Right lobe of liver (tissue), 6 donors: ENCODE measurements at regions not wholly inside any gene's neighbourhood (a gene's known extent, or its start where the extent isn't known, plus 50 kb on each side); places are given as distances from the start of the nearest gene placed in this dataset.

Experiments used
- ATAC-seq, 4 donors: fragments of 200-7000 bp; cut with Tn5 transposase; one replicate each; pipeline ENCODE4 v1.9.1; 2020; ENCODE audit warnings: mild to moderate bottlenecking in 4 of 4, moderate library complexity in 4 of 4
- DNase-seq, 3 donors: peaks; one replicate each; pipeline ENCODE4 v3.0.0-alpha.2; 2020
- H3K27ac ChIP-seq, 3 donors: fragments of 200-600 bp; one replicate each; pipeline ENCODE4 v1.8.0; 2022
- H3K27me3 ChIP-seq, 2 donors: fragments of 200-600 bp; one replicate each; pipeline ENCODE4 v1.8.0; 2022
- H3K36me3 ChIP-seq, 4 donors: fragments of 200-600 bp; sonication (generic) in 1 of 4; one replicate each; pipeline versions ENCODE4 v1.5.1 to v1.8.0; 2017 to 2022; ENCODE audit warnings: control low read depth in 1 of 4
- H3K4me1 ChIP-seq, 4 donors: fragments of 200-600 bp; sonication (generic) in 1 of 4; one replicate each; pipeline versions ENCODE4 v1.5.1 to v1.8.0; 2017 to 2022; ENCODE audit warnings: control low read depth in 1 of 4
- H3K4me3 ChIP-seq, 3 donors: fragments of 200-600 bp; one replicate each; pipeline ENCODE4 v1.8.0; 2022
- H3K9me3 ChIP-seq, 4 donors: fragments of 200-600 bp; sonication (generic) in 1 of 4; one replicate each; pipeline versions ENCODE4 v1.5.1 to v1.8.0; 2017 to 2022; ENCODE audit warnings: control low read depth in 1 of 4
- CTCF ChIP-seq, 4 donors: fragments of 200-600 bp in 3 of 4; fragments of 450-650 bp in 1 of 4; IDR thresholded peaks; one replicate each; pipeline versions ENCODE4 v1.5.1 to v1.8.0; 2016 to 2022; ENCODE audit warnings: antibody characterized with exemption in 4 of 4, mild to moderate bottlenecking in 2 of 4
- POLR2A ChIP-seq: fragments of 450-650 bp; IDR thresholded peaks from one replicate; pipeline ENCODE4 v1.6.1; 2017; ENCODE audit warnings: antibody characterized with exemption, mild to moderate bottlenecking
- WGBS: methylation state at CpG from one replicate; pipeline ENCODE4 v1.1.6; 2018; ENCODE audit warnings: low coverage, low lambda C conversion rate; ENCODE audit not compliant: insufficient coverage; ENCODE audit errors: missing lambda C conversion rate; 5-methylcytosine and 5-hydroxymethylcytosine counted together
- intact Hi-C, 2 donors: fragments of 100-400 bp; cut with DNase I; formaldehyde crosslinking; loops; one replicate each; pipeline versions ENCODE4 v1.11.2 to v1.14.1; 2022
- donor health status: DM: no; HTN: yes; CAD: no.
- donor health status: DM: no; HTN: no; CAD: no.
- donor health status: DM: no; HTN: no; CAD: no.
- donor health status: DM: no; HTN: yes; CAD: no.
- donor health status: DM: no; HTN: yes; CAD: no.

GRCh38 chr3:103613397-103614156 is 1178.8 kb downstream of the ZPLD1 start:
- H3K27me3 ChIP-seq: no peaks in the 10 kb centered on the region
- intact Hi-C loops: no loop called here
- no peak overlapping the region for H3K4me3 ChIP-seq
- ATAC-seq (no peak), DNase-seq (no peak)
- H3K27ac ChIP-seq: no peak overlapping the region
- H3K9me3 ChIP-seq: no peaks in the 10 kb centered on the region
- no peak for TF ChIP-seq CTCF (IDR thresholded peaks at IDR 0.05)
- no peak for TF ChIP-seq POLR2A
- 77% methylated on average over 2 of the region's 2 CpGs for WGBS
- no peaks in the 10 kb centered on the region for H3K36me3 ChIP-seq
- H3K4me1 ChIP-seq: no peaks in the 10 kb centered on the region

GRCh38 chr3:103614719-103615118 is 1179.9 kb downstream of the ZPLD1 start:
- Histone ChIP-seq H3K27ac (no peak overlapping the region), H3K9me3 (no peaks in the 10 kb centered on the region), H3K4me3 (no peak overlapping the region), H3K27me3 (no peaks in the 10 kb centered on the region), H3K4me1 (no peaks in the 10 kb centered on the region), H3K36me3 (no peaks in the 10 kb centered on the region)
- ATAC-seq: no peak
- intact Hi-C loops: no loop called here
- no peak for TF ChIP-seq CTCF (IDR thresholded peaks at IDR 0.05)
- no peak for TF ChIP-seq POLR2A
- DNase-seq: no peak

- Histone ChIP-seq H3K27ac (no peak overlapping the region), H3K27me3 (no peaks in the 10 kb centered on the region), H3K4me3 (no peak overlapping the region), H3K9me3 (no peaks in the 10 kb centered on the region), H3K4me1 (no peaks in the 10 kb centered on the region), H3K36me3 (no peaks in the 10 kb centered on the region)
- no peak for DNase-seq
- no peak for TF ChIP-seq CTCF (IDR thresholded peaks at IDR 0.05)
- TF ChIP-seq POLR2A: no peak
- intact Hi-C loops: no loop called here
- ATAC-seq: no peak
- 0% methylated on average over 1 of the region's 2 CpGs for WGBS
Measured at GRCh38 chr3:103617961-103618360, 1183.1 kb downstream of the ZPLD1 start.

- H3K9me3 ChIP-seq: no peaks in the 10 kb centered on the region
- no peaks in the 10 kb centered on the region for H3K36me3 ChIP-seq
- H3K27ac ChIP-seq: no peak overlapping the region
- intact Hi-C loops: no loop called here
- ATAC-seq: no peak
- H3K27me3 ChIP-seq: no peaks in the 10 kb centered on the region
- H3K4me1 ChIP-seq: no peaks in the 10 kb centered on the region
- no peak for DNase-seq
- no peak overlapping the region for H3K4me3 ChIP-seq
- 30% methylated on average over 1 of the region's 1 CpG for WGBS
- TF ChIP-seq CTCF (IDR thresholded peaks at IDR 0.05) (no peak), POLR2A (no peak)
Measured at GRCh38 chr3:103624271-103624670, 1189.5 kb downstream of the ZPLD1 start.

- H3K36me3 ChIP-seq: no peaks in the 10 kb centered on the region
- no peak for ATAC-seq
- DNase-seq: no peak
- no peaks in the 10 kb centered on the region for H3K27me3 ChIP-seq
- TF ChIP-seq CTCF (IDR thresholded peaks at IDR 0.05) (no peak), POLR2A (no peak)
- WGBS: 50% methylated on average over 1 of the region's 1 CpG
- no peaks in the 10 kb centered on the region for H3K4me1 ChIP-seq
- intact Hi-C loops: no loop called here
- no peaks in the 10 kb centered on the region for H3K9me3 ChIP-seq
- no peak overlapping the region for H3K4me3 ChIP-seq
- H3K27ac ChIP-seq: no peak overlapping the region
Measured at GRCh38 chr3:103629391-103629790, 1194.6 kb downstream of the ZPLD1 start.
